CD4-positive, alpha-beta memory T cell (primary cell): ENCODE measurements at regions not wholly inside any gene's neighbourhood (a gene's known extent, or its start where the extent isn't known, plus 50 kb on each side); places are given as distances from the start of the nearest gene placed in this dataset.

Source experiments
- CTCF ChIA-PET: fragments of 350-600 bp; sonication (Branson Sonifier 250); formaldehyde crosslinking; loops from one replicate; lab custom pipeline; 2021; ENCODE audit warnings: inconsistent platforms; ENCODE audit not compliant: partially characterized antibody; lab: Charles Lee
- POLR2A ChIA-PET: fragments of 350-600 bp; sonication (Branson Sonifier 250); formaldehyde crosslinking; loops from one replicate; lab custom pipeline; 2021; ENCODE audit not compliant: partially characterized antibody; lab: Charles Lee
- DNase-seq, 5 donors: peaks; one replicate each; pipeline versions ENCODE4 v3.0.0 to v3.0.0-alpha.2; 2020 to 2022; ENCODE audit warnings: mixed read lengths in 1 of 5
- H3K27ac ChIP-seq: one replicate; pipeline ENCODE4 v1.7.0; 2013; ENCODE audit warnings: low read depth, low read length
- H3K27me3 ChIP-seq: 2 replicates; pipeline ENCODE4 v1.7.0; 2013; ENCODE audit warnings: mild to moderate bottlenecking, low read length, moderate library complexity; ENCODE audit not compliant: insufficient read depth
- H3K36me3 ChIP-seq: 2 replicates; pipeline ENCODE4 v1.7.0; 2013; ENCODE audit warnings: mild to moderate bottlenecking, low read length, moderate library complexity; ENCODE audit not compliant: insufficient read depth
- H3K4me1 ChIP-seq: 2 replicates; pipeline ENCODE4 v1.7.0; 2013; ENCODE audit warnings: mild to moderate bottlenecking, low read length, moderate library complexity; ENCODE audit not compliant: insufficient read depth
- H3K4me3 ChIP-seq, 2 donors: one replicate each; pipeline ENCODE4 v1.7.0; 2013; ENCODE audit warnings: low read length in 2 of 2, mild to moderate bottlenecking in 1 of 2
- H3K9me3 ChIP-seq, 2 donors: one replicate each; pipeline ENCODE4 v1.7.0; 2013; ENCODE audit warnings: low read length in 2 of 2, control low read depth in 1 of 2; ENCODE audit not compliant: control insufficient read depth in 1 of 2
- H3K27ac Mint-ChIP-seq, 7 donors: one replicate each; pipeline ENCODE4 v1.8.0; 2020 to 2021; ENCODE audit warnings: mixed read lengths in 7 of 7, mild to moderate bottlenecking in 6 of 7, inconsistent platforms in 3 of 7, moderate library complexity in 3 of 7
- H3K27me3 Mint-ChIP-seq, 2 donors: one replicate each; pipeline ENCODE4 v1.8.0; 2020 to 2021; ENCODE audit warnings: mixed read lengths in 2 of 2
- H3K36me3 Mint-ChIP-seq, 2 donors: one replicate each; pipeline ENCODE4 v1.8.0; 2020 to 2021; ENCODE audit warnings: mixed read lengths in 2 of 2, inconsistent platforms in 1 of 2, mild to moderate bottlenecking in 1 of 2
- H3K4me1 Mint-ChIP-seq, 4 donors: one replicate each; pipeline ENCODE4 v1.8.0; 2020 to 2021; ENCODE audit warnings: mixed read lengths in 4 of 4, mild to moderate bottlenecking in 1 of 4
- H3K4me3 Mint-ChIP-seq, 8 donors: one replicate each; pipeline ENCODE4 v1.8.0; 2020 to 2021; ENCODE audit warnings: mixed read lengths in 8 of 8, mild to moderate bottlenecking in 7 of 8, moderate library complexity in 6 of 8, inconsistent platforms in 3 of 8
- H3K9me3 Mint-ChIP-seq, 8 donors: one replicate each; pipeline ENCODE4 v1.8.0; 2020 to 2021; ENCODE audit warnings: mixed read lengths in 8 of 8, mild to moderate bottlenecking in 5 of 8, inconsistent platforms in 3 of 8, moderate library complexity in 1 of 8
- intact Hi-C: fragments of 100-400 bp; cut with micrococcal nuclease; formaldehyde crosslinking; loops from one replicate; pipeline ENCODE4 v1.15.1; 2023

- H3K4me1 ChIP-seq, result no peaks in the 10 kb centered on the region
- intact Hi-C loops, result no loop called here
- POLR2A ChIA-PET, result no interaction called here
- no peaks in the 10 kb centered on the region for H3K4me1 Mint-ChIP-seq
- no peak for DNase-seq
- no peaks in the 10 kb centered on the region for H3K27me3 ChIP-seq
- peaks cover 9 to 15% of the 10 kb centered on the region in 2 donors for H3K27me3 Mint-ChIP-seq
- CTCF ChIA-PET, result no interaction called here
- H3K27ac Mint-ChIP-seq, result no peak overlapping the region
- H3K9me3 Mint-ChIP-seq, result no peaks in the 10 kb centered on the region
- no peak overlapping the region for H3K27ac ChIP-seq
- H3K9me3 ChIP-seq, result no peaks in the 10 kb centered on the region
- H3K4me3 ChIP-seq, result no peak overlapping the region
- no peaks in the 10 kb centered on the region for H3K36me3 ChIP-seq
- no peaks in the 10 kb centered on the region for H3K36me3 Mint-ChIP-seq
- H3K4me3 Mint-ChIP-seq, result no peak overlapping the region
These were observed 69.6 kb upstream of the GYPC start for GRCh38 chr2:126586317-126586716.

DNA sequence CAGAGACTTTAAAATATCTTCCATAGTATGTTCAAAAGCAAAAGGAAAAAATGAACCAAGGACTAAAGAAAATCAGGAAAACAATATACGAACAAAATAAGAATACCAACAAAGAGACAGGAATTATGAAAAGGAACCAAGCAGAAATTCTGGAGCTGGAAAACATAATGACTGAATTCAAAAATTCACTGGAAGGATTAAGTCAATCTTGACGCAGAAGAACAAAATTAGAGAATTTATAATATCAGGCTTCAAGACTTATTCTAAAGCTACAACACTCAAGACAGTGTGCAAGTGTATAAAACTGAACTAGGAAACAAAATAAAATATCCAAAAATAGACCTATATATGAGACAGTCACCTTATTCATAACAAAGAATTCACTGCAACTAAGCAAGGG is 56.9 kb upstream of the GYPC start:
- H3K27me3 Mint-ChIP-seq, result peaks cover 3 to 7% of the 10 kb centered on the region in 2 donors
- H3K36me3 Mint-ChIP-seq, result peaks cover 0 to 6% of the 10 kb centered on the region in 2 donors
- Histone ChIP-seq H3K27me3 (no peaks in the 10 kb centered on the region), H3K27ac (no peak overlapping the region), H3K4me3 (no peak overlapping the region), H3K36me3 (no peaks in the 10 kb centered on the region), H3K9me3 (no peaks in the 10 kb centered on the region), H3K4me1 (no peaks in the 10 kb centered on the region)
- ChIA-PET POLR2A (no interaction called here), CTCF (no interaction called here)
- H3K9me3 Mint-ChIP-seq, result peaks cover 2 to 41% (median 23%) of the 10 kb centered on the region in 8 donors
- intact Hi-C loops, result no loop called here
- H3K4me3 Mint-ChIP-seq, result no peak overlapping the region
- DNase-seq, result no peak
- H3K4me1 Mint-ChIP-seq, result no peaks in the 10 kb centered on the region
- no peak overlapping the region for H3K27ac Mint-ChIP-seq

DNA sequence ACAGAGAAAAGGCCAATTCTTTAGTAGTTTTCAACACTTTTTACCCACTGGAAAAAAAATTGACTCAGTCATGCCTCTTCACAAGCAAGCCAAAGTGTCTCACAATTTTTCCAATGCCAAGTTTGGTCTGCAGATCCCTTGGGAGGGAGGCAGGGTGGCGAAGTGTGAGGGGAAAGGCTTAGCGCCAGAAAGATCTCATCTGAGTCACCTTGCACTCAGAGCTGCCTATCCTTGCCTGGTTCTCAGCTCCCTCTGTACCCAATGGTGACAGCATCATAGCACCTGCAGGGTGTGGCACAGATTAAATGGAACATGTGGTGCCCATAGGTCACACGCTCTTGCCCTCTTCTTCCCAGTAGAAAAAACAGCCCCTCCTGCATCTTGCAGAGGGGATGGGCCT is 55.2 kb upstream of the GYPC start:
- H3K27ac ChIP-seq, result no peak overlapping the region
- POLR2A ChIA-PET, result no interaction called here
- peaks cover 4 to 57% (median 37%) of the 10 kb centered on the region in 8 donors for H3K9me3 Mint-ChIP-seq
- H3K4me3 Mint-ChIP-seq, result no peak overlapping the region
- H3K4me1 ChIP-seq, result no peaks in the 10 kb centered on the region
- DNase-seq, result no peak
- H3K27me3 Mint-ChIP-seq, result peaks cover 9 to 11% of the 10 kb centered on the region in 2 donors
- H3K27ac Mint-ChIP-seq, result no peak overlapping the region
- intact Hi-C loops, result no loop called here
- H3K36me3 Mint-ChIP-seq, result peaks cover 9 to 10% of the 10 kb centered on the region in 2 donors
- CTCF ChIA-PET, result no interaction called here
- H3K4me1 Mint-ChIP-seq, result no peaks in the 10 kb centered on the region
- H3K4me3 ChIP-seq, result no peak overlapping the region
- H3K36me3 ChIP-seq, result no peaks in the 10 kb centered on the region
- no peaks in the 10 kb centered on the region for H3K27me3 ChIP-seq
- no peaks in the 10 kb centered on the region for H3K9me3 ChIP-seq

DNA sequence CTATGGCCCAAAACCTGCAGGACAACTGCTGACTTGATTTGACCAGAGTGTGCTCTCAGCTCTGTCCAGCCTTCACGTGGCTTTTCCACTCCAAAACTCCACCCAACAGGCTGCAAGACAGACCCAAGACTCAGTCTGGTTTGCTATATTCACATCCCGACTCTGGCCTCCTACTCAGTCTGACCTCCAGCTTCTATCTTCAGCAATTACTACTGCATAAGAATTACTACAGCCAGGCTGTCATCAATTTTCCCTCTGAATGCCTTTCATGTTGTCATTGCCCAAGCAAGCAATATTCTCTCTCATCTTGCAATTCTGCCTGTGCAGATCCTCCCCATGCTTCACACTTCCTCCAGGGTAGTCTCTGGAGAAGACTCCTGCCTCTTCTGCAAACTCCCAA is 53.6 kb upstream of the GYPC start:
- H3K4me1 ChIP-seq, result no peaks in the 10 kb centered on the region
- H3K27me3 Mint-ChIP-seq, result peaks cover 9 to 11% of the 10 kb centered on the region in 2 donors
- CTCF ChIA-PET, result interaction anchor here (1.2 kb wide), 1 partner anchor 77 kb away, joined by 3 read pairs; no protein-coding TSS in a partner anchor
- H3K9me3 Mint-ChIP-seq, result peaks cover 4 to 57% (median 41%) of the 10 kb centered on the region in 8 donors
- H3K9me3 ChIP-seq, result no peaks in the 10 kb centered on the region
- no peak for DNase-seq
- H3K27me3 ChIP-seq, result no peaks in the 10 kb centered on the region
- no peaks in the 10 kb centered on the region for H3K36me3 ChIP-seq
- H3K36me3 Mint-ChIP-seq, result peaks cover 9 to 10% of the 10 kb centered on the region in 2 donors
- no peaks in the 10 kb centered on the region for H3K4me1 Mint-ChIP-seq
- intact Hi-C loops, result no loop called here
- POLR2A ChIA-PET, result no interaction called here
- H3K4me3 Mint-ChIP-seq, result no peak overlapping the region
- H3K27ac Mint-ChIP-seq, result peak overlapping the region in 1 of 7 donors; percentile 89
- H3K4me3 ChIP-seq, result no peak overlapping the region
- H3K27ac ChIP-seq, result no peak overlapping the region
